ENCODE measurements at regions not wholly inside any gene's neighbourhood (a gene's known extent, or its start where the extent isn't known, plus 50 kb on each side); places are given as distances from the start of the nearest gene placed in this dataset.

- no peak for TF ChIP-seq POLR2A (IDR thresholded peaks at IDR 0.05; ENCODE audit: low read depth, low read length)
- no peak for TF ChIP-seq TAF1 (IDR thresholded peaks at IDR 0.05; ENCODE audit: borderline replicate concordance, low read depth, low read length)
- TF ChIP-seq POLR2AphosphoS5 (IDR thresholded peaks at IDR 0.05; ENCODE audit: low read depth, low read length) = no peak
Observed at GRCh38 chr5:118224546-118224945, 763.8 kb downstream of the DTWD2 start.

Data from GM12892 (cell line).